HEK293 (cell line): ENCODE measurements at regions not wholly inside any gene's neighbourhood (a gene's known extent, or its start where the extent isn't known, plus 50 kb on each side); places are given as distances from the start of the nearest gene placed in this dataset.

ENCODE experiments used
- KLF16 ChIP-seq: fragments of 450-650 bp; formaldehyde crosslinking; IDR thresholded peaks from 2 replicates; pipeline ENCODE4 v1.5.1; 2017; ENCODE audit warnings: missing biosample characterization, missing genetic modification characterization
- YY1 ChIP-seq: fragments of 450-650 bp; formaldehyde crosslinking; IDR thresholded peaks from 2 replicates; pipeline ENCODE4 v1.5.1; 2018; ENCODE audit warnings: missing biosample characterization, missing genetic modification characterization
- ZNF114 ChIP-seq: fragments of 450-650 bp; formaldehyde crosslinking; IDR thresholded peaks from 2 replicates; pipeline ENCODE4 v1.5.0; 2017; ENCODE audit warnings: missing biosample characterization, missing genetic modification characterization
- ZNF146 ChIP-seq: fragments of 450-650 bp; formaldehyde crosslinking; IDR thresholded peaks from 2 replicates; pipeline ENCODE4 v1.5.1; 2016; ENCODE audit warnings: missing biosample characterization, missing genetic modification characterization
- ZNF354C ChIP-seq: fragments of 450-650 bp; formaldehyde crosslinking; IDR thresholded peaks from 2 replicates; pipeline ENCODE4 v1.5.1; 2016; ENCODE audit warnings: missing biosample characterization, missing genetic modification characterization, low read depth, borderline replicate concordance
- ZSCAN30 ChIP-seq: fragments of 450-650 bp; IDR thresholded peaks from 2 replicates; pipeline ENCODE4 v1.5.1; 2018; ENCODE audit warnings: missing biosample characterization, mild to moderate bottlenecking, missing genetic modification characterization, moderate library complexity
- TF ChIP-seq, protein P1 (sequence below): fragments of 450-650 bp; formaldehyde crosslinking; IDR thresholded peaks from 2 replicates; pipeline ENCODE4 v1.5.1; 2016; ENCODE audit warnings: missing biosample characterization, missing genetic modification characterization
- TF ChIP-seq, protein P2 (sequence below): fragments of 450-650 bp; IDR thresholded peaks from 2 replicates; pipeline ENCODE4 v1.5.1; 2018; ENCODE audit warnings: missing biosample characterization, mild to moderate bottlenecking, missing genetic modification characterization
- TF ChIP-seq, protein P3 (sequence below): fragments of 450-650 bp; formaldehyde crosslinking; IDR thresholded peaks from 2 replicates; pipeline ENCODE4 v1.5.1; 2016; ENCODE audit warnings: missing biosample characterization, missing genetic modification characterization
- TF ChIP-seq, protein P4 (sequence below): fragments of 450-650 bp; formaldehyde crosslinking; IDR thresholded peaks from 2 replicates; pipeline ENCODE4 v1.5.1; 2016; ENCODE audit warnings: missing biosample characterization, missing genetic modification characterization, borderline replicate concordance
- TF ChIP-seq, protein P5 (sequence below): sonication (generic); formaldehyde crosslinking; IDR thresholded peaks from 2 replicates; pipeline ENCODE4 v1.8.1; 2022; ENCODE audit warnings: mild to moderate bottlenecking, moderate library complexity, missing genetic modification reagents
- TF ChIP-seq, protein P6 (sequence below): fragments of 450-650 bp; formaldehyde crosslinking; IDR thresholded peaks from 2 replicates; pipeline ENCODE4 v1.5.1; 2016; ENCODE audit warnings: missing biosample characterization, missing genetic modification characterization, low read depth

DNA sequence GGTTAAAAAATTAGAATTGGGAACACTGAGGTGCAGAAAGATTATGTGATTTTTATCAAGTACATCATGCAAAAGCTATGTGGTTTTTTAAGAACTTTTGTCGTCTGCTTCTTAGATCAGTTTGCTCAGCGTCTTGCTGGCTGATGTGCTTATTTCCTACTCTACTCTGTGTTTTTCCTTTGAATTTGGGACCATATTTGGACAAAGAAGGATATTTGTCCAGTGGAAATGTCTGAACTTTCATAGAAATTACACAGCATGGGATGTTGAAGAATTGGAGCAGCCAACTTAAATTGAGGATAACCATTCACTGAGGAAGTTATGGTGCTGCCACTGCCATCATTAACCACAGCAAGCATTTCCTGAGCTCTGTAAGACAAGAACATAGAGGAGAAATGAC is 252.8 kb upstream of the HS3ST5 start:
- TF ChIP-seq, protein P1, sequence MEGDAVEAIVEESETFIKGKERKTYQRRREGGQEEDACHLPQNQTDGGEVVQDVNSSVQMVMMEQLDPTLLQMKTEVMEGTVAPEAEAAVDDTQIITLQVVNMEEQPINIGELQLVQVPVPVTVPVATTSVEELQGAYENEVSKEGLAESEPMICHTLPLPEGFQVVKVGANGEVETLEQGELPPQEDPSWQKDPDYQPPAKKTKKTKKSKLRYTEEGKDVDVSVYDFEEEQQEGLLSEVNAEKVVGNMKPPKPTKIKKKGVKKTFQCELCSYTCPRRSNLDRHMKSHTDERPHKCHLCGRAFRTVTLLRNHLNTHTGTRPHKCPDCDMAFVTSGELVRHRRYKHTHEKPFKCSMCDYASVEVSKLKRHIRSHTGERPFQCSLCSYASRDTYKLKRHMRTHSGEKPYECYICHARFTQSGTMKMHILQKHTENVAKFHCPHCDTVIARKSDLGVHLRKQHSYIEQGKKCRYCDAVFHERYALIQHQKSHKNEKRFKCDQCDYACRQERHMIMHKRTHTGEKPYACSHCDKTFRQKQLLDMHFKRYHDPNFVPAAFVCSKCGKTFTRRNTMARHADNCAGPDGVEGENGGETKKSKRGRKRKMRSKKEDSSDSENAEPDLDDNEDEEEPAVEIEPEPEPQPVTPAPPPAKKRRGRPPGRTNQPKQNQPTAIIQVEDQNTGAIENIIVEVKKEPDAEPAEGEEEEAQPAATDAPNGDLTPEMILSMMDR (tag by site-specific recombination), result no peak
- TF ChIP-seq, protein P2, sequence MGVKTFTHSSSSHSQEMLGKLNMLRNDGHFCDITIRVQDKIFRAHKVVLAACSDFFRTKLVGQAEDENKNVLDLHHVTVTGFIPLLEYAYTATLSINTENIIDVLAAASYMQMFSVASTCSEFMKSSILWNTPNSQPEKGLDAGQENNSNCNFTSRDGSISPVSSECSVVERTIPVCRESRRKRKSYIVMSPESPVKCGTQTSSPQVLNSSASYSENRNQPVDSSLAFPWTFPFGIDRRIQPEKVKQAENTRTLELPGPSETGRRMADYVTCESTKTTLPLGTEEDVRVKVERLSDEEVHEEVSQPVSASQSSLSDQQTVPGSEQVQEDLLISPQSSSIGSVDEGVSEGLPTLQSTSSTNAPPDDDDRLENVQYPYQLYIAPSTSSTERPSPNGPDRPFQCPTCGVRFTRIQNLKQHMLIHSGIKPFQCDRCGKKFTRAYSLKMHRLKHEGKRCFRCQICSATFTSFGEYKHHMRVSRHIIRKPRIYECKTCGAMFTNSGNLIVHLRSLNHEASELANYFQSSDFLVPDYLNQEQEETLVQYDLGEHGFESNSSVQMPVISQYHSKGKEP, result no peak
- TF ChIP-seq ZSCAN30 (no peak), ZNF146 (tag by site-specific recombination) (no peak), YY1 (no peak), KLF16 (no peak), ZNF114 (tag by site-specific recombination) (no peak), ZNF354C (no peak)
- TF ChIP-seq, protein P3, sequence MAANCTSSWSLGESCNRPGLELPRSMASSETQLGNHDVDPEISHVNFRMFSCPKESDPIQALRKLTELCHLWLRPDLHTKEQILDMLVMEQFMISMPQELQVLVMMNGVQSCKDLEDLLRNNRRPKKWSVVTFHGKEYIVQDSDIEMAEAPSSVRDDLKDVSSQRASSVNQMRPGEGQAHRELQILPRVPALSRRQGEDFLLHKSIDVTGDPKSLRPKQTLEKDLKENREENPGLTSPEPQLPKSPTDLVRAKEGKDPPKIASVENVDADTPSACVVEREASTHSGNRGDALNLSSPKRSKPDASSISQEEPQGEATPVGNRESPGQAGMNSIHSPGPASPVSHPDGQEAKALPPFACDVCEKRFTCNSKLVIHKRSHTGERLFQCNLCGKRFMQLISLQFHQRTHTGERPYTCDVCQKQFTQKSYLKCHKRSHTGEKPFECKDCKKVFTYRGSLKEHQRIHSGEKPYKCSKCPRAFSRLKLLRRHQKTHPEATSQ, result no peak
- TF ChIP-seq, protein P4, sequence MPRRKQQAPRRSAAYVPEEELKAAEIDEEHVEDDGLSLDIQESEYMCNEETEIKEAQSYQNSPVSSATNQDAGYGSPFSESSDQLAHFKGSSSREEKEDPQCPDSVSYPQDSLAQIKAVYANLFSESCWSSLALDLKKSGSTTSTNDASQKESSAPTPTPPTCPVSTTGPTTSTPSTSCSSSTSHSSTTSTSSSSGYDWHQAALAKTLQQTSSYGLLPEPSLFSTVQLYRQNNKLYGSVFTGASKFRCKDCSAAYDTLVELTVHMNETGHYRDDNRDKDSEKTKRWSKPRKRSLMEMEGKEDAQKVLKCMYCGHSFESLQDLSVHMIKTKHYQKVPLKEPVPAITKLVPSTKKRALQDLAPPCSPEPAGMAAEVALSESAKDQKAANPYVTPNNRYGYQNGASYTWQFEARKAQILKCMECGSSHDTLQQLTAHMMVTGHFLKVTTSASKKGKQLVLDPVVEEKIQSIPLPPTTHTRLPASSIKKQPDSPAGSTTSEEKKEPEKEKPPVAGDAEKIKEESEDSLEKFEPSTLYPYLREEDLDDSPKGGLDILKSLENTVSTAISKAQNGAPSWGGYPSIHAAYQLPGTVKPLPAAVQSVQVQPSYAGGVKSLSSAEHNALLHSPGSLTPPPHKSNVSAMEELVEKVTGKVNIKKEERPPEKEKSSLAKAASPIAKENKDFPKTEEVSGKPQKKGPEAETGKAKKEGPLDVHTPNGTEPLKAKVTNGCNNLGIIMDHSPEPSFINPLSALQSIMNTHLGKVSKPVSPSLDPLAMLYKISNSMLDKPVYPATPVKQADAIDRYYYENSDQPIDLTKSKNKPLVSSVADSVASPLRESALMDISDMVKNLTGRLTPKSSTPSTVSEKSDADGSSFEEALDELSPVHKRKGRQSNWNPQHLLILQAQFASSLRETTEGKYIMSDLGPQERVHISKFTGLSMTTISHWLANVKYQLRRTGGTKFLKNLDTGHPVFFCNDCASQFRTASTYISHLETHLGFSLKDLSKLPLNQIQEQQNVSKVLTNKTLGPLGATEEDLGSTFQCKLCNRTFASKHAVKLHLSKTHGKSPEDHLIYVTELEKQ (tag by site-specific recombination), result no peak
- TF ChIP-seq, protein P5, sequence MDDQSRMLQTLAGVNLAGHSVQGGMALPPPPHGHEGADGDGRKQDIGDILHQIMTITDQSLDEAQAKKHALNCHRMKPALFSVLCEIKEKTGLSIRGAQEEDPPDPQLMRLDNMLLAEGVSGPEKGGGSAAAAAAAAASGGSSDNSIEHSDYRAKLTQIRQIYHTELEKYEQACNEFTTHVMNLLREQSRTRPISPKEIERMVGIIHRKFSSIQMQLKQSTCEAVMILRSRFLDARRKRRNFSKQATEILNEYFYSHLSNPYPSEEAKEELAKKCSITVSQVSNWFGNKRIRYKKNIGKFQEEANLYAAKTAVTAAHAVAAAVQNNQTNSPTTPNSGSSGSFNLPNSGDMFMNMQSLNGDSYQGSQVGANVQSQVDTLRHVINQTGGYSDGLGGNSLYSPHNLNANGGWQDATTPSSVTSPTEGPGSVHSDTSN (CRISPR knock-in tag), result no peak
- TF ChIP-seq, protein P6, sequence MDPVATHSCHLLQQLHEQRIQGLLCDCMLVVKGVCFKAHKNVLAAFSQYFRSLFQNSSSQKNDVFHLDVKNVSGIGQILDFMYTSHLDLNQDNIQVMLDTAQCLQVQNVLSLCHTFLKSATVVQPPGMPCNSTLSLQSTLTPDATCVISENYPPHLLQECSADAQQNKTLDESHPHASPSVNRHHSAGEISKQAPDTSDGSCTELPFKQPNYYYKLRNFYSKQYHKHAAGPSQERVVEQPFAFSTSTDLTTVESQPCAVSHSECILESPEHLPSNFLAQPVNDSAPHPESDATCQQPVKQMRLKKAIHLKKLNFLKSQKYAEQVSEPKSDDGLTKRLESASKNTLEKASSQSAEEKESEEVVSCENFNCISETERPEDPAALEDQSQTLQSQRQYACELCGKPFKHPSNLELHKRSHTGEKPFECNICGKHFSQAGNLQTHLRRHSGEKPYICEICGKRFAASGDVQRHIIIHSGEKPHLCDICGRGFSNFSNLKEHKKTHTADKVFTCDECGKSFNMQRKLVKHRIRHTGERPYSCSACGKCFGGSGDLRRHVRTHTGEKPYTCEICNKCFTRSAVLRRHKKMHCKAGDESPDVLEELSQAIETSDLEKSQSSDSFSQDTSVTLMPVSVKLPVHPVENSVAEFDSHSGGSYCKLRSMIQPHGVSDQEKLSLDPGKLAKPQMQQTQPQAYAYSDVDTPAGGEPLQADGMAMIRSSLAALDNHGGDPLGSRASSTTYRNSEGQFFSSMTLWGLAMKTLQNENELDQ, result no peak
